PC-3 (cell line): ENCODE measurements at regions not wholly inside any gene's neighbourhood (a gene's known extent, or its start where the extent isn't known, plus 50 kb on each side); places are given as distances from the start of the nearest gene placed in this dataset.

Experiments used
- ATAC-seq: fragments of 200-7000 bp; cut with Tn5 transposase; 2 replicates; pipeline ENCODE4 v1.9.1; 2020; ENCODE audit warnings: mild to moderate bottlenecking, moderate library complexity
- BruUV-seq: library from RNA; stranded (reverse); fragments of 400-500 nt; replicated peaks from 2 replicates; lab custom pipeline; 2021; lab: Mats Ljungman, UMichigan
- CTCF ChIA-PET: fragments of 300-600 bp; sonication (Branson Sonifier 250); formaldehyde crosslinking; loops from one replicate; lab custom pipeline; 2022; ENCODE audit warnings: antibody characterized with exemption; lab: Charles Lee
- POLR2A ChIA-PET: fragments of 300-600 bp; sonication (Branson Sonifier 250); formaldehyde crosslinking; loops from one replicate; lab custom pipeline; 2022; ENCODE audit warnings: antibody characterized with exemption; ENCODE audit not compliant: unreplicated experiment; lab: Charles Lee
- DNase-seq: peaks from one replicate; pipeline ENCODE4 v3.0.0-alpha.2; 2015
- H2AFZ ChIP-seq: fragments of 300-600 bp; sonication (generic); 2 replicates; pipeline ENCODE4 v1.6.0; 2016; ENCODE audit warnings: antibody characterized with exemption, low read length
- H3F3A ChIP-seq: fragments of 300-600 bp; sonication (generic); one replicate; pipeline ENCODE4 v1.6.0; 2017; ENCODE audit warnings: antibody characterized with exemption, low read length, control low read depth, mild to moderate bottlenecking; ENCODE audit not compliant: unreplicated experiment
- H3K27ac ChIP-seq: fragments of 300-600 bp; sonication (generic); 2 replicates; pipeline ENCODE4 v1.5.1; 2016; ENCODE audit warnings: mild to moderate bottlenecking, low read length
- H3K27me3 ChIP-seq: fragments of 300-600 bp; sonication (generic); 2 replicates; pipeline ENCODE4 v1.6.1; 2016; ENCODE audit warnings: low read length, mixed read lengths
- H3K36me3 ChIP-seq: fragments of 300-600 bp; sonication (generic); 2 replicates; pipeline ENCODE4 v1.6.1; 2016; ENCODE audit warnings: low read depth, mixed run types, low read length, mixed read lengths
- H3K4me1 ChIP-seq: fragments of 300-600 bp; sonication (generic); 2 replicates; pipeline ENCODE4 v1.5.1; 2016; ENCODE audit warnings: low read length; ENCODE audit not compliant: insufficient read depth
- H3K4me2 ChIP-seq: fragments of 300-600 bp; sonication (generic); 2 replicates; pipeline ENCODE4 v1.6.0; 2016; ENCODE audit warnings: low read length
- H3K4me3 ChIP-seq: fragments of 300-600 bp; sonication (generic); 2 replicates; pipeline ENCODE4 v1.5.1; 2016; ENCODE audit warnings: mild to moderate bottlenecking, low read length, mixed read lengths
- H3K79me2 ChIP-seq: fragments of 300-600 bp; sonication (generic); 2 replicates; pipeline ENCODE4 v1.6.1; 2017; ENCODE audit warnings: low read length, mixed read lengths
- H3K9ac ChIP-seq: fragments of 300-600 bp; sonication (generic); 2 replicates; pipeline ENCODE4 v1.6.0; 2016; ENCODE audit warnings: mild to moderate bottlenecking, low read length
- H3K9me2 ChIP-seq: fragments of 300-600 bp; sonication (generic); replicated peaks from 2 replicates; pipeline ENCODE4 v1.6.1; 2016; ENCODE audit warnings: mixed run types, low read length, mixed read lengths
- H3K9me3 ChIP-seq: fragments of 300-600 bp; sonication (generic); 2 replicates; pipeline ENCODE4 v1.6.1; 2016; ENCODE audit warnings: low read length, mixed read lengths
- H4K20me1 ChIP-seq: fragments of 300-600 bp; sonication (generic); 2 replicates; pipeline ENCODE4 v1.6.1; 2016; ENCODE audit warnings: low read length, mixed read lengths
- CTCF ChIP-seq: fragments of 300-600 bp; sonication (generic); conservative IDR thresholded peaks from 2 replicates; pipeline ENCODE4 v1.5.1; 2017; ENCODE audit warnings: antibody characterized with exemption, low read depth, mild to moderate bottlenecking, low read length
- EZH2 ChIP-seq: fragments of 300-600 bp; sonication (generic); IDR thresholded peaks from one replicate; pipeline ENCODE4 v1.6.1; 2017; ENCODE audit warnings: antibody characterized with exemption, mild to moderate bottlenecking, low read length; ENCODE audit not compliant: unreplicated experiment
- EZH2phosphoT487 ChIP-seq: fragments of 300-600 bp; sonication (generic); IDR thresholded peaks from 2 replicates; pipeline ENCODE4 v1.6.1; 2018; ENCODE audit warnings: mild to moderate bottlenecking, antibody characterized with exemption, low read length, borderline replicate concordance
- intact Hi-C: fragments of 100-400 bp; cut with micrococcal nuclease; formaldehyde crosslinking; loops from 2 replicates; pipeline ENCODE4 v1.9.0; 2023

- Histone ChIP-seq H3K27ac (no peak overlapping the region), H3K36me3 (no peaks in the 10 kb centered on the region), H3K9ac (no peak overlapping the region), H3K9me3 (no peaks in the 10 kb centered on the region), H3K4me2 (no peak overlapping the region), H3K9me2 (no peaks in the 10 kb centered on the region), H3K4me1 (peaks cover 11% of the 10 kb centered on the region), H3K79me2 (no peaks in the 10 kb centered on the region), H3K27me3 (peaks cover 3% of the 10 kb centered on the region; the same call in 1 of the 2 replicates), H4K20me1 (no peaks in the 10 kb centered on the region), H3F3A (no peaks in the 10 kb centered on the region), H2AFZ (no peak overlapping the region), H3K4me3 (no peak overlapping the region)
- TF ChIP-seq CTCF, result no peak
- POLR2A ChIA-PET, result no interaction called here
- CTCF ChIA-PET, result no interaction called here
- DNase-seq, result no peak
- ATAC-seq, result no peak
- no TSS peak for BruUV-seq
- intact Hi-C loops, result no loop called here
Observed at GRCh38 chr2:18319987-18320386, 240.5 kb downstream of the RDH14 start.

GRCh38 chr2:18317017-18317416 lies 243.4 kb downstream of the RDH14 start:
- ChIA-PET POLR2A (no interaction called here), CTCF (no interaction called here)
- Histone ChIP-seq H3K79me2 (no peaks in the 10 kb centered on the region), H3K4me1 (peaks cover 11% of the 10 kb centered on the region), H3K4me3 (no peak overlapping the region), H3K9me3 (no peaks in the 10 kb centered on the region), H4K20me1 (no peaks in the 10 kb centered on the region), H2AFZ (no peak overlapping the region), H3K36me3 (no peaks in the 10 kb centered on the region), H3K9me2 (no peaks in the 10 kb centered on the region), H3K9ac (no peak overlapping the region), H3K4me2 (peak overlapping the region; percentile 14), H3K27me3 (no peaks in the 10 kb centered on the region), H3K27ac (no peak overlapping the region), H3F3A (no peaks in the 10 kb centered on the region)
- intact Hi-C loops, result no loop called here
- ATAC-seq, result peak; percentile 69
- no TSS peak for BruUV-seq
- peak; percentile 35 for DNase-seq
- no peak for TF ChIP-seq CTCF
- TF ChIP-seq EZH2, result no peak
- no peak for TF ChIP-seq EZH2phosphoT487

GRCh38 chr2:18312818-18313217 lies 247.6 kb downstream of the RDH14 start:
- TF ChIP-seq EZH2phosphoT487, result no peak
- no peak for TF ChIP-seq EZH2
- no peak for ATAC-seq
- no peak overlapping the region for H3K9ac ChIP-seq
- H3F3A ChIP-seq, result no peaks in the 10 kb centered on the region
- intact Hi-C loops, result no loop called here
- no peak overlapping the region for H3K27ac ChIP-seq
- H3K4me2 ChIP-seq, result no peak overlapping the region
- H3K4me3 ChIP-seq, result no peak overlapping the region
- ChIA-PET CTCF (no interaction called here), POLR2A (no interaction called here)
- no peaks in the 10 kb centered on the region for H3K27me3 ChIP-seq
- no peak for DNase-seq
- peaks cover 26% of the 10 kb centered on the region for H3K4me1 ChIP-seq
- no peaks in the 10 kb centered on the region for H3K79me2 ChIP-seq
- H2AFZ ChIP-seq, result no peak overlapping the region
- H3K9me3 ChIP-seq, result no peaks in the 10 kb centered on the region
- no peaks in the 10 kb centered on the region for H3K9me2 ChIP-seq
- H3K36me3 ChIP-seq, result no peaks in the 10 kb centered on the region
- no peaks in the 10 kb centered on the region for H4K20me1 ChIP-seq
- no TSS peak for BruUV-seq
